Glomerular visceral epithelial cell (primary cell): ENCODE measurements at regions not wholly inside any gene's neighbourhood (a gene's known extent, or its start where the extent isn't known, plus 50 kb on each side); places are given as distances from the start of the nearest gene placed in this dataset.

Source experiments
- DNase-seq: peaks from one replicate; pipeline ENCODE4 v3.0.0-alpha.2; 2016; ENCODE audit errors: extremely low spot score

DNA sequence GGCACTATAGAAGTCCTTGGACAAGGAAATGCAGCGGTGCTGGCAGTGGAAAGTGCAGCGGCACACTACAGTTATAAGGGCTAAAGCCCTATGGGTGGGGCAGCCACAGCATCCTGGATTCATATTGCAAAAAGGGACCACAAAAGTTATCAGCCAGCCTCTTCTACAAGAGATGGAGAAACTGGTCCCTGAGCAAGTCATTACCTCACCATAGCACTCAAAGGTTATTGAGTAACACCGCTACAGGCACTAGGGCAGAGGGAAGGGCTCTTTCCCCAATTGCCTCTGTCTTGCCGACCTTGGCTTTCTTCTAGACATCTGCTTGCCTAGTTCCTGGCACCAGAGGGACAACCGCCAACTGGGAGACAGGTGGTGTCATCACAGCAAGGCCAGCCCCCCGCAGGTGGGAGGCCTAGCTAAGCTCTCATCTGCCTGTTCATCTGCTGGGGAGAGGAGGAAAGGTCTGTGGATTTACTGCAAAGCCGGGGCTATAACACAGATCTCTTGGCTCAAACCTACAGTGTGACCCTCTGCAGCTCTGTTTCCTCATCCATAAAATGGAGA lies 600.0 kb downstream of the BCOR start:
- DNase-seq = no peak

DNA sequence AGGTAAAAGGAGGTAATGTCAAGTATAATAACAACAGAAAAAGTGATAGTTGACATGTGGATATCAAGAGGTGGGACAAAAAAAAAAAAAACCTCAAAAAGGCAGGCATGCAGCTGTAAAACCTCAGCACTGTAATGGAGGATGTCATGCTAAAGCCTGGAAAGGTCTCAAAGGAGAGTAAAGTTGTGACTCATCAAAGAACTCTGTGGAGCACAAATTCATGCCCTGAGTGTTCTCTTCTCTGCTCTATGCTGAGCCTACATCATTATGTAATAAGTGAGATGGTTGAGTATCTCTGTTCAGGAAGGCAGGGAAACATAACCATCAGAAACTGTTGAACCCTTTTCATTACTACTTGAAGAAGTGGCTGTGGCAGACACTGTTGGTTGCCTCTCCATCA lies 597.8 kb downstream of the BCOR start:
- DNase-seq = peak; percentile 1

DNA sequence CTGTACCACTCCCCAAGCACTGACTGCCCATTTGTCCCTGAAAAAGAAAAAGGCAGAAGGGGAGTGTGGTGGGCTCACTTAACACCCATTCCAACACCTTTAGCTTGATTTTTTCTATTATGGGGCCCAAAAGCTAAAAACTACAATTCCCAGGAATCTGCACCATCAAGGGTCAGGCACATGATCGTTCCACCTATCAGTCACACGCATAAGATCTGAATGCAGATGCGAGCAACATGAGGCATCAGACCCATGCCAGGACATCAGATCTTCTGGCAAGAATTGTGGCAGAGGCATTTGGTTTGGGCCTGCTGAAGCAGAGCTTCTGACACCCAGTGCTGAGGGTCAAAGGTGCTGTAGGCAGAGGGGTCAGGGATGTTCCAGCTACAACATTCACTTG lies 595.9 kb downstream of the BCOR start:
- DNase-seq = no peak

DNA sequence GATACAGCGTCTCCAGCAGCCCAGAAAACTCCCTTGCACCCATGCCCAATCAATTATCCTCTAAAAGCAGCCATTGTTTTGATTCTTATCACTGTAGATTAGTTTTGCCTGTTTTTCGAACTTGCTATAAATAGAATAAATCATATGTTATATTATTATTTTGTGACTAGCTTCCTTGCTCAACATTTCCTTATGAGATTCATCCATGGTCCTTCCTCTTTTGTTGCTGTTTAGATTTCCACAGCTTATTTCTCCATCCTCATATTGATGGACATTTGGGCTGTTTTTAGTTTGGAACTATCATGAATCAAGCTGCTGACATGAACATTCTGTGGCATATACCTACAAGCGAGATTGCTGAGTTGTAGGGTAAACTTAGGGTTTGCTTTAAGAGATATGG lies 595.3 kb downstream of the BCOR start:
- DNase-seq = no peak

DNA sequence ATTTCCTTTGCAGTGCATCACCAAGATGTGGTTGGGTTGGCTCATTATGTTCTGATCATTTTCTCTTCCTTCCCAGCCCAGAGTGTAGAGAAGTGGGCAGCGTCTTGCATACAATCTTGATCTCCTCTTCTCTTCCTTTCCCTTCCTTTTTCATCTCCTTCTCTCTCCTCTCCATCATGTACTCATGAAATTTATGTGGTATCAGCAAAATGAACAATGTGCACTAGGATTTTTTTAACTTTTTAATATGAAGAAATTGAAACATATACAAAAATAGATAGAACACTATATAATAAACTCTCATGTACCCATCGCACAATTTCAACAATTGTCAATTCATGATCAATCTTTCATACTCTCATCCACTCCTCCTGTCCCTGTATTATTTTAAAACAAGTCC lies 593.5 kb downstream of the BCOR start:
- DNase-seq = no peak

DNA sequence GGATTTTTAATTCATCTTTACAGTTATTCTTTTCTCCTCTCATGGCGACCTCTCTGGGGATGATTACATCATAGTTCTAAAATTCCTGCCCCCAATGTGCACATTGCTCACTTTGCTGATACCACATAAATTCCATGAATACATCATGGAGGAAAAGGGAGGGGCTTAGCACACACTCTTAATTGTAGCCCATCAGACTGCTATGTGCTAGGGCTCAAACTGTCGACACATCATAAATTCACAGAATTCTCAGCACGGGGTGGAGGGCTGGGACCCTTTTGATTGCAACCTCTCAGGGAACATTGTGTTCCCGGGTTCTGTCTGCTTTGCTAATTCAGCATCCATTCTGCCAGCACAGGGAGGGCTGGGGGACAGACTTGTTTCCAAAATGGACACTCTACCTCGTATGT lies 592.9 kb downstream of the BCOR start:
- no peak for DNase-seq

DNA sequence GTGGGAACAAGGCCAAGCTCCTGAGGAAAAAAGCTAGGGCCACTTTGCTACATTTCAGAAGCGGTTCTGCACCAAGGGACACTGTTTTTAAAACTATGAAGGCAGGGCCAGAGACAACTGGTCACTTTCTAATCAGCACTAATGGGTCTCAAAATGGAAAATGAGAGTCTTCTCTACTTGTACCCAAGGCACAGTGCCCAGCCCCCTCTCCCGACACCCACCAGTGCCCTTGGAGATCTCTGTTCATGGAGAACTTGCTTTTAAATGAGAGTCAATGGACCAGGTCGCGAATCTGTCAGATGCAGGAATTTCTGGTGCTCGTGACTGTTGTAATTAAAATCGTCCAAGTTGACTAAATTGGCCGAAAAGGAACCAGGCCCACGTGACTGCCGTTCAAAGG lies 591.6 kb downstream of the BCOR start:
- no peak for DNase-seq

DNA sequence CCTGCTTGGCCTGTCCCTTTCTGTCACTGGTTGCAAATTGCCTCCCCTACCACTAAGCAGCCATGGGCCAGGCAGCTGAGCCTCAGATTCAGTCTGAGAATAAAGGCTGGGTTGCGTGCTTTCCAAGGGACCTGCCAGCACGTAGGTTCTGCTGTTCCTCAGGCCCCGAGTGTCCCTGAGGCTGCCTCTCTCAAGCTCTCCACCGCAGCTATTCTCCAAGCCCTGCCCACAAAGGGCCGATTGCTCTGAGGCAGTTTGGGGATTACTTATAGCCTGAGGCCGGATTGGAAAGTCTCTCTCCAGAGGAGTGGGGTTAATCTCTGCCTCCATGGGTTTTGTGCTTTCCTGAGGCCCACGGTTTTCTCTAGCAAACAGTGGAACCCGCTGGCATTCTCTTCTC lies 590.7 kb downstream of the BCOR start:
- DNase-seq = no peak

DNA sequence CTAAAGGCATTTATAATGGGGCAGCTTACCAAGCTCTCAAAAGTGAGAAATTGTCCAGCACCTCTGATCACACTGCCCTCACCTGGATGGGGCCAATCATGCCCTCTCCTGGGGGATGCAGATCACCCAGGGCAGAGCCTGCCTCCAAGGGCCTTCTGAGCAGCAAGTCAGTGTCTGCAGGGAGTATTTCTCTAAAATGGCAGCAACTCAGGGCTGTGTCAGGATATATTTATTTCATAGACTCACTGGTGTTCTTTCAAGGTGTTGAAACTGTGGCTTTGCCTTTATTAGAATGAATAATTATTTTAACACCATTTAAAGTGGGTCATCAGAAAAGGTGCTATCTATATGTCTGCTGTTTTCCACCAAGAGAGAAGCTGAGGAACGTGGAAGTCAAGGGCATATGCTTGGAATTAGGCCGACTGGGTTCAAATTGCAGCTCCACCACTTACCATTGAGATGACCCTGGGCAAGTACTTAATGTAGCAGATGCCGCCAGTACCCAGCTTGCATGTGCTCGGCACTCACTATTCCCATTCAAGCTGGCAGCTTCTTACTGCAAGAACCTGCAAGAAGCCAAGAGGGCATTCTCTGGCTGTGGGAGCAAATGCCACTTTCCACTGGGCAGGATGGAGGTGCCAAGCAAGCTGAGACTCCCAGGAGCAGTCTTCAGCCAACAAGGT lies 590.0 kb downstream of the BCOR start:
- no peak for DNase-seq

DNA sequence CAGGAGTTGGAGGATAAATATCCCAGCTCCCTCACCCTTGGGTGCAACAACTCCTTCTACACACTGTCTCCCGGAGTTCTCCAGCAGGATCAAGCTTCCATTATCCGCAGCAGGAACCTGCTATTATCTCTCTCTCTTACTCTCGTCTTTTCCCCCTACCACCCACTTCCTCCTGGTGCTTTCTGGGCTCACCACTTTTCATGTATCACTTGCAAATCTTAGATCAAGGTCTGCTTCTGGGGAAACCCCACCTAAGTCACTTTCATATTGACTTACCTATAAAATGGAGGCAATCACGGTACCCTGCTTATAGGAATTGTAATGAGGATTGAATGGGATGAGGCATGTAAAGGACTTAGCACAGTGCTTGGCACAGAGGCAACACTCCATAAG lies 589.5 kb downstream of the BCOR start:
- no peak for DNase-seq

DNA sequence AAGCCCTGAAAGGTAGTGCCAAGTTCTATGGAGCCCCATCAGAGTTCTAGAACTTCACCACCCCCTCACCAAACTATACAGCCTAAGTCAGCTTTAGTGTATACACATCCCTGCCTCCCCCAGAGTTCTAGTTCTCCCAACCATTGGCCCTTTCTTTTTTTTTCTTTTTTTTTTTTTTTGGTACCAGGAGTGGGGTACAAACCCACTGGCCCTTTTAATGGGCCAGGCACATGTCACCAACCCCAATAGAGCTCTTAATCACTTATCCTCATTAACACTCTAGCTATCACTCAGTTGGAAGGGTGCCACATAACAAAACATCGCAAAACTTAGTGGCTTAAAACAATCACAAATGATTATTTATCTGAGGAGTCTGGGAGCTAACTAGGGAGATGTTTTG lies 588.6 kb downstream of the BCOR start:
- DNase-seq = no peak

DNA sequence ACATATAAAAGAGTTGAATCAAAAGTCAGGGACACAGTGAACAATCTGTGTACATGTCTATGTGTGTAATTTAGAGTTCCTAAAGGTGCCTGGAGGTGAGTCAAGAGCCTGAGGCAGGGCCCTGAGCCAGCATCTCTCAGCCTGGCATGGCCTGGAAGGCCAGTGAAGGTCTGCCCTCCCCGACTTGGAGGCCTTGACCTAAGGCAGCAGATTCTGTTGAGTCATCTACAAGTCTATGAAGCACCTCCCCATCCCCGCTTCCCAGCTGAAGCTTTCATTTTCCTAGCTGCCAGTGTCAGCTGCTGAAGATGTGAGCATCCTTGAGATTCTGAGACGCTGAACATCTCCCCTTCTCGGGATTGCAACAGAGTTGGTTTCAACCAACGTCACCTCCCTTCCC lies 583.9 kb downstream of the BCOR start:
- DNase-seq = peak; percentile 36

DNA sequence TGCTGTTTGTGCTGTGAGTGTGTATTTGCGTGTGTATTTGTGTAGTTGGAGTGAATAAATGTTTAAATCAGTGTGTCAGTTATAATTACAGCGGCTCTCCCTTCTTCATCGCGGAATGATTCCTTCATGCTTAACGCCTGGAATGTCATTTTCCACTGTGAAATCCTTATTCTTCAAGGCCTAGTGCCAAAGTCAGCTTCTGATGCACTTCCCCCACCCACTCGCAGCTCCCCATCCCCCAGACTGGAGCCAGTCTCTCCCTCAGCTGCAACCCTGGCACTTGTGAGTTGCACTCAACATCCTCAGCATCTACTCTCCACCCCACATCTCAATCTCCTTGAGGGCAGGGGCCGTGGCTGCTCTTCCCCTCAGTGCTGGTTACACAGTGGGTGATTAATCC lies 583.0 kb downstream of the BCOR start:
- DNase-seq = no peak

DNA sequence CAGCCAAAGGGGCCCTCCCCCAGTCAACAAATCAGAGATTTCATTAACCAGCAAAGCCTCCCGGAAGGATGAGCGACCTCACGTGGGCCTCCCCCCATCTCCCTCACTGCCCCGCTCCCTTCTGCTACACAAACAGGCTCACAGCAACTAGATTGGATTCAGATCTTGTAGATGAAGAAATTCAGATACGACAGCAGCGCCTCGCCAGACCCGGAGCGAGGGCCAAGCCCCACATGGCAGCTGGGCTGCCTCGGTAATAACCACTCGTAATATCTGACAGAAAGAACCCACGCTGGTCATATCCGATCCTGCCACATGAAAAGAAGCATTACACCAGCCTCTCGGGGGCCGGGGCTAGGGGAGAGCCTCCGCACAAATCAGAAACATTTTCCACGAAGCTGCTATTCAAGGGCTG lies 581.3 kb downstream of the BCOR start:
- no peak for DNase-seq

DNA sequence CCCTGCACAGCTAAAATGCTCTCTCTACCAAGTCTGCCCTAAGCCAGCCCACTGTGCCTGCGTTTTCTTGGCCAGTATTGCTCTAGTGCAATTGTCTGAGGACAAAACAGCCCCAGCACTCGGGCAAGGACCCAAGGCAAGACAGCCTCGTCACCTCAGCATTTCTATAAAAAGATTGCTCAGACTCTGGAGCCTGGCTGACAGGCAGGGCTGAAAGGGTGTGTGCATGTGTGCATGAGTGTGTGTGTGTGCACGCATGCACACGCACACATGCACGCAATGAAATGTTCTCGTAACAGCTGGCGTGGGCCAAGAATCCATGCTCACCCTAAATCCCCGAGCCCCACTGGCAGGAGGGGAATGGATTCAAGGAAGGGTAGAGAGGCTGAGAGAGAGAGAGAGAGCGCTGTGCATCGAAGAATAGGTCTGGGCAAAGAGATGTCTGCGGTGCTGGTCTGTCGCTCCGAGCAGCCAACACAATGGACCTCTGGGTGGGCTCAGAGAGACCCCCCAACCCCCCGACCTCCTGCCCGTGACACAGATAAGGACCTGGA lies 579.2 kb downstream of the BCOR start:
- no peak for DNase-seq

DNA sequence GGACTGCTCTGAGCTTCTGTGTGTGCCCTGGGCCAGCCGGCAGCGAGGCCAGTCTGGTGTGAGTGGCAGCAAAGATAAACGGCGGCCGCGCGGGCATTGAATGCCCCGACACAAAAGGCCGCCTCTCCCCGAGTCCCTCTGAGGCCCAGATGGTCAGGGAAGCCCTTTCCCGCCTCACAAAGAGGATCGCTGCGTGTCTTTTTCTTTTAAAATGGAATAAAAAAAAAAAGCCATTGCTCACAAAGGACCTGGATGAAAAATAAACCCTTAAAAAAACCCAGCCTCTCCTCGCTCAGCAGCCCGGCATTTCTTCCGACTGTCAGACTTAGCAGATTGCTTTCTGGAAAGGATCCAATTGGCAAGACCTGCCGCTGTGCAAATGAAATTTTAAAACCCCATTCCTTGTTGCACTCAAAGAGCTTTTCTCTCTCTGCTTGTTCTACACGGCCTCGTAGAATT lies 578.7 kb downstream of the BCOR start:
- DNase-seq = no peak

DNA sequence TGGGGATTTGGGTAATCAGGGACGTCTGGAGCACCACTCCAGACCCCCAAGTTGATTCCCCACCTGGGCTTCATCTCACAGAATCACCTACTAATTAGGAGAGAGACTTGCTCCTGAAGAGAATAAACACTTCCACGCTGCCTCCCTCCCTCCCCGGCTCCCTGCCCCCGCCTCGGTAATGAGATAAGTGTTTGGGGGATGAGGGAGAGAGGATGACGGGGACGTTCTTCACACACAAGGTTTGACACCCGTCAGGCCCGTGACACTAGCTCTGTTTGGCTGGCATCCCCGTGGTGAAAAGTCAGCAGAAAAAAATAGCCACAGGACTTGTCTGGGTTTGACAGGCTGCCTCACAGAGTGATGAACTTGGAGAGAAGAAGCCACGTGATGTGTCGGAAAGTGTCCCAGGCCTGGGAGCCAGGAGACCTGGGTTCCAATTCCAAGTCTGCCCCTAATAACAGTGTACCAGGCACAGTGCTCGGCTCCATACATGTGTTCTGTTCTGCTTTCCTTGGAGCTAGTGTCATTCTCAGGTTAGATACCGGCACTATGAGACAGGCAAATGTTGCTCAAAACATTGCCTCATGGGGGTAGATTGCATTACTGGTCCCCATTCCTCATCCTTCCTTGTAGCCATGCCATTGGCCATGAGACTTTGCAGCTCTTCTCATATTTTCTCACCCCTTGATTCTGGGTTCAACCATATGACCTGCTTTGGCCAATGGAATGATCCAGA lies 578.0 kb downstream of the BCOR start:
- DNase-seq = no peak

DNA sequence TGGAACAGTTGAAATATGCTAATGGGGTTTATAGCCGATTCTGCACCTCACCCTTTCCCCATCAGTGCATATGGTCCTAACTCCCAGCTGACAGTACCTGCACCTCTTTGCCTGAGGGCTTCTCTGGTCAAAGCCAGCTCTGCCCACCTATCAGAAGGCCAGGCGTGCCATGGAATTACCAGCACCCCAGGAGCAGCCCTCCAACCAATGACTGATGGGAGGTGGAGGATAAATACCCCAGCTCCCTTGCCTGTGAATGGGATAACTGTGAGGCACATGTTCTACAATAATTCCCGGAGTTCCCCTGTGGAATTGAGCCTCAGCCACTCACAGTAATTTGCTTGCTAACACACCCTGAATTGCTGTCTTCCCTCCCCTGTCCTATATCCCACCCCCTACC lies 572.0 kb downstream of the BCOR start:
- DNase-seq = no peak

DNA sequence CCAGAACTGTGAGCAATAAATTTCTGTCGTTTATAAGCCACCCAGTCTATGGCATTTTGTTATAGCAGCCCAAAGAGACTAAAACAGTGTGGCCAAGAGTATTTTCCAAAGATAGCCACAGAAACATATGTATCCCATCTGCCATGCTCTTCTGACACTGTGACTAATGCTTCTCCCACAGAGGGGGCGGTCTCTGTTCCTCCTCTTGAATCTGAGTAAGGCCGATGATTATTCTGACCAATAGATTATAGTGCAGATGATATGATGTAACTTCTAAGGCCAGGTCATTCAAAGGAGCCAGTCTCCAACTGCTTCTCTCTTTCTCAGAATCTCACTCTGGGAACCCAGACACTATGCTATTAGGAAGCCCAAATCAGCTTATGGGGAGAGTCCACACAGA lies 570.7 kb downstream of the BCOR start:
- peak; percentile 5 for DNase-seq

DNA sequence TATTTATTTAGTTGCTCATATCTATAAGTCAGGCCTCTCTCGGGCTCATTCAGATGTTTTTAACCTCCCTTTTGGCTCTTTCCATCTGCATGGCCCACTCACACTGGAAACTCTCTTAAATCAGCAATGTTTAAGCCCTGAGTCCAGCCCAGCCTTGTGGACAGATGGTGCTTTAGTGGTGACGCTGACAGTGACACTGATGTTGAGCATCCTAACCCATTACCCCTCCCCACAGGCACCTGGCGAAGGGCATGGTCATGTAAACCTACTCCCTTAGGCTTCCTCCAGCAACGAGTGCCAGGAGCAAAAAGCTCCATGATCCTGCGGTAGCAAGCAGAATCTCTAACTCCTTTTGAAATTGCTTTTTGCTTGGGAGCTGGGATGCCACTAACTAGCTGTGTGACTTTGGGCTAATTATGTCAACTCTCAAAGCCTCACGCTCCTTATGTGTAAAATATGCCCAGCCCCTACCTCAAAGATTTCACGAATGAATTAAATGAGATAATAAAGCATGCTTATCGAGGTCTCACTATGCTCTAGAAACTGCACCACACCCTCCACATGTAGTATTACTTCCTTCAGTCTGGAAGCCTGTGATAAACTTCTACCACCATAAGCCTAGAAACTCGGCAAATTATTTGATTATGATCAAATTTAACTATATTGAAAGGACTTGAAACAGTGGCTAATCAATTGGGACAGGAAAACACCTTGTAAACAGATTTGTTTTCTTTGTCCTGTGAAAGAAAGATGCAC lies 569.4 kb downstream of the BCOR start:
- no peak for DNase-seq

DNA sequence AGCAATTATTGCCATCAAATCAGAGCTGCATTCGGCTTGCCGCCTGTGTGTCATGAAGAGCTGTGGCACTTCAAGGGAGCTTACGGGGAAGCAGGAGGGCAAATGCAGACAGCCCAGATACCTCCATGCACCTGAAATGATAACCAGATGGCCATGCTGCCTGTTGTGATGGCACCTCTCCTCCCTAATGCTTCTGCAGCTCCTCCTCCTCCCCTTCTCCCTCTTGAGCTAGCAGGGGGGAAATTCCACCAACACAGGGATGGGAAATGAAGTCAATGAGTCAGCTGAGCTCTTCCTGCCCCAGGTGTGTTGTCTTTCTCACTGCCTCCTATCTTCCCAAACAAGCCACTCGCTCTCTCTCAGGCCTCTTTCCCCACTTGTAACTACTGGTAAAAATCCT lies 565.0 kb downstream of the BCOR start:
- no peak for DNase-seq

DNA sequence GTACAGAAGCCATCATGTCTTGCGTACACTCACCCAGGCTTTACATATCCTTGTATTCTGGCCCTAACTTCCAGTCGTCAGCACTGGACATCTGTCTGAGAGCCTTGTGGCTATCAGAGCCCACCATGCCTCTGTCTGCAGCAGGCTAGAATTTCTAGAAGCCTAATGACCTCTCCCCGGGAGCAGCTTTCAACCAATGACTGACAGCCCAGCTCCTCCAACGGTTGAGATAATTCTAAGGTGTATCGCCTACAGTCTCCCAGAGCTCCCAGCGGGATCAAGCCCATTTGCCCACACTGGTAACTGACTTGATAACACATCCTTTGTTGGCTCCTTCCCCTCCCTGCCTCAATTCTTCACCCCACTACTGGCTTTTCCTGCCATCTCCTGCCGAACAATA lies 562.8 kb downstream of the BCOR start:
- DNase-seq = no peak
